Transverse colon (tissue), 3 donors: ENCODE measurements at regions not wholly inside any gene's neighbourhood (a gene's known extent, or its start where the extent isn't known, plus 50 kb on each side); places are given as distances from the start of the nearest gene placed in this dataset.

Experiments
- POLR2A ChIP-seq: fragments of 450-650 bp; IDR thresholded peaks from one replicate; pipeline ENCODE4 v1.6.1; 2016; ENCODE audit warnings: antibody characterized with exemption, mild to moderate bottlenecking, moderate library complexity
- TF ChIP-seq, protein P1 (sequence below), 5 experiments: fragments of 200-600 bp in 3 of 5; fragments of 450-650 bp in 2 of 5; sonication (generic) in 3 of 5; IDR thresholded peaks; 1 replicate in 2 of 5; 2 replicates in 3 of 5; pipeline ENCODE4 v1.5.1; 2016 to 2017; ENCODE audit warnings: antibody characterized with exemption in 5 of 5, inconsistent platforms in 3 of 5, mild to moderate bottlenecking in 2 of 5, moderate library complexity in 1 of 5

DNA sequence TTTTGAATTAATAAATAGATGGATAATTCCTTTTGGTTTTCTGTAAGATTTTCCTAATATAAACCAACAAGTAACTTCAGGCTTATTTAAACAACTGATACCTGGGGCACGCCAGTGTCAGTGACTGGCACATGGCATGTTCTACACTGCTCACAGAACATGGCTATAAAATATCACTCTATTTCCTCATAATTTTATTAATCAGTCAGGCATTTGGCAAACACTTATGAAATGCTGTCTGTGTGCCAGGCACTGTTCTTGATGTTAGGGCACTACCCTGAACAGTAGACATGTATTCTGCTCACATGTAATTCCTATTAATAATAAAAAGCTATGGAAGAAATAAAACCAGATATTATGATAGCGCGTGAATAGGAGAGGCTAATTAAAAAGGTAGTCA is 661.0 kb downstream of the DTWD2 start:
- TF ChIP-seq, protein P1, sequence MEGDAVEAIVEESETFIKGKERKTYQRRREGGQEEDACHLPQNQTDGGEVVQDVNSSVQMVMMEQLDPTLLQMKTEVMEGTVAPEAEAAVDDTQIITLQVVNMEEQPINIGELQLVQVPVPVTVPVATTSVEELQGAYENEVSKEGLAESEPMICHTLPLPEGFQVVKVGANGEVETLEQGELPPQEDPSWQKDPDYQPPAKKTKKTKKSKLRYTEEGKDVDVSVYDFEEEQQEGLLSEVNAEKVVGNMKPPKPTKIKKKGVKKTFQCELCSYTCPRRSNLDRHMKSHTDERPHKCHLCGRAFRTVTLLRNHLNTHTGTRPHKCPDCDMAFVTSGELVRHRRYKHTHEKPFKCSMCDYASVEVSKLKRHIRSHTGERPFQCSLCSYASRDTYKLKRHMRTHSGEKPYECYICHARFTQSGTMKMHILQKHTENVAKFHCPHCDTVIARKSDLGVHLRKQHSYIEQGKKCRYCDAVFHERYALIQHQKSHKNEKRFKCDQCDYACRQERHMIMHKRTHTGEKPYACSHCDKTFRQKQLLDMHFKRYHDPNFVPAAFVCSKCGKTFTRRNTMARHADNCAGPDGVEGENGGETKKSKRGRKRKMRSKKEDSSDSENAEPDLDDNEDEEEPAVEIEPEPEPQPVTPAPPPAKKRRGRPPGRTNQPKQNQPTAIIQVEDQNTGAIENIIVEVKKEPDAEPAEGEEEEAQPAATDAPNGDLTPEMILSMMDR (IDR thresholded peaks at IDR 0.05), result no peak
- no peak for TF ChIP-seq POLR2A
